ENCODE measurements at regions not wholly inside any gene's neighbourhood (a gene's known extent, or its start where the extent isn't known, plus 50 kb on each side); places are given as distances from the start of the nearest gene placed in this dataset.

DNA sequence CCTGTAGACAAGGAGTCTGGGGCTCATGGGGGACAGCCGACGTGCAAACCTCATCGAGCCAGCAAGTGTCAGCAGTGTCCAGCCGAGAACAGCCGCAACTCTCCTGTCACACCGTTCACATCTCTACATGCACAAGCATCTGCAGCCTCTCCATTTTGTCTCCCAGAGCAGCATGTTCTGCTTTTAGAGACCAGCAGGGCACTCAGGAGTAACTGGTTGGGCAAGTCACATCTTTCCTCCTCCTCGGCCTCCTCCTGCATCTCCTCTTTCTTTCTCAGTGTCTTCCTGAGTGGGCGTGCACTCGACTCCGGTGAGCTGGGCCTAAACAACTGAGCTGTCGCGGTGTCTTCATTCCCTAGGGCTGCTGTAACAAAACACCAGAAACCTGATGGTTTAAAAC lies 249.9 kb downstream of the SH3BP4 start:
- DNase-seq (ENCODE audit: low read depth in 1 of 2, low spot score in 1 of 2), result no peak
- Histone ChIP-seq H3K4me3 (replicated peaks; ENCODE audit: insufficient read depth, low read length) (no peak overlapping the region), H3K27ac (replicated peaks) (no peak overlapping the region), H3K27me3 (ENCODE audit: insufficient read depth, poor library complexity, severe bottlenecking) (no peaks in the 10 kb centered on the region)
- TF ChIP-seq, protein P1, sequence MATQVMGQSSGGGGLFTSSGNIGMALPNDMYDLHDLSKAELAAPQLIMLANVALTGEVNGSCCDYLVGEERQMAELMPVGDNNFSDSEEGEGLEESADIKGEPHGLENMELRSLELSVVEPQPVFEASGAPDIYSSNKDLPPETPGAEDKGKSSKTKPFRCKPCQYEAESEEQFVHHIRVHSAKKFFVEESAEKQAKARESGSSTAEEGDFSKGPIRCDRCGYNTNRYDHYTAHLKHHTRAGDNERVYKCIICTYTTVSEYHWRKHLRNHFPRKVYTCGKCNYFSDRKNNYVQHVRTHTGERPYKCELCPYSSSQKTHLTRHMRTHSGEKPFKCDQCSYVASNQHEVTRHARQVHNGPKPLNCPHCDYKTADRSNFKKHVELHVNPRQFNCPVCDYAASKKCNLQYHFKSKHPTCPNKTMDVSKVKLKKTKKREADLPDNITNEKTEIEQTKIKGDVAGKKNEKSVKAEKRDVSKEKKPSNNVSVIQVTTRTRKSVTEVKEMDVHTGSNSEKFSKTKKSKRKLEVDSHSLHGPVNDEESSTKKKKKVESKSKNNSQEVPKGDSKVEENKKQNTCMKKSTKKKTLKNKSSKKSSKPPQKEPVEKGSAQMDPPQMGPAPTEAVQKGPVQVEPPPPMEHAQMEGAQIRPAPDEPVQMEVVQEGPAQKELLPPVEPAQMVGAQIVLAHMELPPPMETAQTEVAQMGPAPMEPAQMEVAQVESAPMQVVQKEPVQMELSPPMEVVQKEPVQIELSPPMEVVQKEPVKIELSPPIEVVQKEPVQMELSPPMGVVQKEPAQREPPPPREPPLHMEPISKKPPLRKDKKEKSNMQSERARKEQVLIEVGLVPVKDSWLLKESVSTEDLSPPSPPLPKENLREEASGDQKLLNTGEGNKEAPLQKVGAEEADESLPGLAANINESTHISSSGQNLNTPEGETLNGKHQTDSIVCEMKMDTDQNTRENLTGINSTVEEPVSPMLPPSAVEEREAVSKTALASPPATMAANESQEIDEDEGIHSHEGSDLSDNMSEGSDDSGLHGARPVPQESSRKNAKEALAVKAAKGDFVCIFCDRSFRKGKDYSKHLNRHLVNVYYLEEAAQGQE (IDR thresholded peaks at IDR 0.05; ENCODE audit: insufficient replicate concordance, low read depth), result no peak

DNA sequence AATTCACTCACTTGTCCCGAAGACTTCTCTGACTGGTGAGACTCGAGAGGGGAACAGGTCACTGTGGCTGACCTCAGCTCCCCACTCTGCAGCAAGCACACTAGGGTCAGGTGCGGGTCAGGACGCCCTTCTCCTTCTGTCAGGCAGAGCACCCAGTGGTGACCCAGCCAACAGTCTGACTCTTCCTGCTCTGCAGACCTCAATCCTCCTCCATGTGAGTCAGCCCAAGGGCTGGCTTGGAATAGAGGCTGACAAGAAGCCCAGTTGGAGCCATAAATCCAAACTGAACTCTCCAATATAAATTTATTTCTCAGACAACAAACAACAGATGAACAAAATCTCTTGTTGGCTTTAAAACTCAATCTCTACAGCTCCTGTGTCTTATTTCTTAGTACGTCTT lies 253.1 kb downstream of the SH3BP4 start:
- no peak for DNase-seq (ENCODE audit: low read depth in 1 of 2, low spot score in 1 of 2)
- H3K27me3 ChIP-seq (ENCODE audit: insufficient read depth, poor library complexity, severe bottlenecking), result no peaks in the 10 kb centered on the region
- no peak overlapping the region for H3K27ac ChIP-seq (replicated peaks)
- TF ChIP-seq, protein P2, sequence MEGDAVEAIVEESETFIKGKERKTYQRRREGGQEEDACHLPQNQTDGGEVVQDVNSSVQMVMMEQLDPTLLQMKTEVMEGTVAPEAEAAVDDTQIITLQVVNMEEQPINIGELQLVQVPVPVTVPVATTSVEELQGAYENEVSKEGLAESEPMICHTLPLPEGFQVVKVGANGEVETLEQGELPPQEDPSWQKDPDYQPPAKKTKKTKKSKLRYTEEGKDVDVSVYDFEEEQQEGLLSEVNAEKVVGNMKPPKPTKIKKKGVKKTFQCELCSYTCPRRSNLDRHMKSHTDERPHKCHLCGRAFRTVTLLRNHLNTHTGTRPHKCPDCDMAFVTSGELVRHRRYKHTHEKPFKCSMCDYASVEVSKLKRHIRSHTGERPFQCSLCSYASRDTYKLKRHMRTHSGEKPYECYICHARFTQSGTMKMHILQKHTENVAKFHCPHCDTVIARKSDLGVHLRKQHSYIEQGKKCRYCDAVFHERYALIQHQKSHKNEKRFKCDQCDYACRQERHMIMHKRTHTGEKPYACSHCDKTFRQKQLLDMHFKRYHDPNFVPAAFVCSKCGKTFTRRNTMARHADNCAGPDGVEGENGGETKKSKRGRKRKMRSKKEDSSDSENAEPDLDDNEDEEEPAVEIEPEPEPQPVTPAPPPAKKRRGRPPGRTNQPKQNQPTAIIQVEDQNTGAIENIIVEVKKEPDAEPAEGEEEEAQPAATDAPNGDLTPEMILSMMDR (IDR thresholded peaks at IDR 0.05; ENCODE audit: insufficient read depth, low read length), result no peak
- H3K4me3 ChIP-seq (replicated peaks; ENCODE audit: insufficient read depth, low read length), result no peak overlapping the region

DNA sequence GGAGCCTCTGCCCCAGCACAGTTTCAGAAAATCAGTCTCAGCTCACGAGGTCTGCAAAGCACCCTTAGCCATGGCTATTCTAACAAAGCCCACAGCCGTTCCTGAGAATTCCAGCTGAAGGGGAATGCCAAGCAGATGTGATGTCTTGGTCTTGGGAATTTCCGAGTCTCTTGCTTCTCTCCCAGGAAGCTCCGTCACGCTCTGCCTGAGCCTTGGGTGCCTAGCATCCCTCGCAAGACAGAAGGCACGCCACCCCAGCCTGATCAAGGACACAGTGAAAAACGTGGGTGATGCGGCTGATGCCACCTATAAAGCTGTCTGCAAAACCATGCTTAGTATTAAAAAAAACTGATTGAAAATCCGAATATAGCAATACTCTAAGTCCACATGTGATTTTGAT lies 254.6 kb downstream of the SH3BP4 start:
- no peak overlapping the region for H3K27ac ChIP-seq (replicated peaks)
- H3K4me3 ChIP-seq (replicated peaks; ENCODE audit: insufficient read depth, low read length), result no peak overlapping the region
- DNase-seq (ENCODE audit: low read depth in 1 of 2, low spot score in 1 of 2), result no peak
- H3K27me3 ChIP-seq (ENCODE audit: insufficient read depth, poor library complexity, severe bottlenecking), result no peaks in the 10 kb centered on the region
- TF ChIP-seq SPI1 (IDR thresholded peaks at IDR 0.05; ENCODE audit: borderline replicate concordance, low read depth) (no peak), POLR2AphosphoS5 (IDR thresholded peaks at IDR 0.05; ENCODE audit: low read depth) (no peak)
- TF ChIP-seq, protein P1 (IDR thresholded peaks at IDR 0.05; ENCODE audit: insufficient replicate concordance, low read depth), result no peak

DNA sequence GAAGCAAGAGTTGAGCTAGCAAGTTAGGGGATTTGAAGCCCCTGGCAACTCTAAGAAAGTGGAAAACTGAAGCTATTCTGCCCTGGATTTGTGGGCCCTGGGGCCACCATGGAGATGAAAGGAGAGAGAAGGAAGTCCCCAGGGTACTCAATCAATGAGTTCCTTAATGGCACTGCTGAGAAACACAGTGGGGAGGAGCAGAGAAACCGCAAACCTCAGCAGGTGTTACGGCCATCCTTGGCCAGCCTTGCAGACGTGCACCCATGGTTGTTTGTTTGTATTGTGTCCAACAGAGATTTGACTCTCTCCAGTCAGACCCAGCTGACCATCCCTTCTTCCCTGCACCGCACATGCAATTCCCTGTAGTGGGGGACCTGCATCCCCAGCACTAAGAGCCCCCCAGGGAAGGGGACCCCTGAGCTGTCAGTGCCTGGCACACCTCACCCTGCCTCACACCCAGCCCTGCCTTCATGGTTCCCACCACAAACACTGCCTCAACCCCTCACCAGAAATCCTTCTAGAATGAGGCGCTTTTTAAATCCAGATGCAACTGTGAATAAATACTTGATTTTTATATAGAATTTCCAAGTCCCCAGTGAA lies 255.3 kb downstream of the SH3BP4 start:
- TF ChIP-seq GABPA (IDR thresholded peaks at IDR 0.05; ENCODE audit: low read depth) (no peak), POLR2AphosphoS5 (IDR thresholded peaks at IDR 0.05; ENCODE audit: low read depth) (no peak), SPI1 (IDR thresholded peaks at IDR 0.05; ENCODE audit: borderline replicate concordance, low read depth) (no peak)
- TF ChIP-seq, protein P1 (IDR thresholded peaks at IDR 0.05; ENCODE audit: insufficient replicate concordance, low read depth), result no peak
- TF ChIP-seq, protein P2 (IDR thresholded peaks at IDR 0.05; ENCODE audit: insufficient read depth, low read length), result no peak
- H3K27ac ChIP-seq (replicated peaks), result no peak overlapping the region
- no peaks in the 10 kb centered on the region for H3K27me3 ChIP-seq (ENCODE audit: insufficient read depth, poor library complexity, severe bottlenecking)
- DNase-seq (ENCODE audit: low read depth in 1 of 2, low spot score in 1 of 2), result no peak
- no peak overlapping the region for H3K4me3 ChIP-seq (replicated peaks; ENCODE audit: insufficient read depth, low read length)
